ENCODE measurements at regions not wholly inside any gene's neighbourhood (a gene's known extent, or its start where the extent isn't known, plus 50 kb on each side); places are given as distances from the start of the nearest gene placed in this dataset.

GRCh38 chr5:25349746-25350145 lies 705.0 kb upstream of the CDH10 start:
- Mint-ChIP-seq H3K4me3 (no peak overlapping the region), H3K9me3 (peaks cover 10% of the 10 kb centered on the region), H3K36me3 (ENCODE audit: low read depth) (no peaks in the 10 kb centered on the region), H3K4me1 (ENCODE audit: low read depth) (no peaks in the 10 kb centered on the region), H3K27ac (no peak overlapping the region), H3K27me3 (no peaks in the 10 kb centered on the region)
- Histone ChIP-seq H3K27ac (ENCODE audit: low read depth in 1 of 2, low read length in 2 of 2) (no peak overlapping the region), H3K36me3 (ENCODE audit: insufficient read depth, low read length) (no peaks in the 10 kb centered on the region), H3K4me3 (ENCODE audit: low read length) (no peak overlapping the region), H3K4me1 (ENCODE audit: insufficient read depth, low read length) (no peaks in the 10 kb centered on the region), H3K27me3 (ENCODE audit: control insufficient read depth in 1 of 2, insufficient read depth in 2 of 2, low read length in 2 of 2) (no peaks in the 10 kb centered on the region), H3K9me3 (ENCODE audit: control insufficient read depth in 1 of 2, insufficient read depth in 1 of 2, low read length in 2 of 2) (peaks cover 0 to 13% of the 10 kb centered on the region in 2 experiments)
- ChIA-PET CTCF (no interaction called here), POLR2A (no interaction called here)
- no peak for ATAC-seq (ENCODE audit: poor library complexity)
- intact Hi-C loops (cut with DNase I, micrococcal nuclease): no loop called here
- TF ChIP-seq, protein P1, sequence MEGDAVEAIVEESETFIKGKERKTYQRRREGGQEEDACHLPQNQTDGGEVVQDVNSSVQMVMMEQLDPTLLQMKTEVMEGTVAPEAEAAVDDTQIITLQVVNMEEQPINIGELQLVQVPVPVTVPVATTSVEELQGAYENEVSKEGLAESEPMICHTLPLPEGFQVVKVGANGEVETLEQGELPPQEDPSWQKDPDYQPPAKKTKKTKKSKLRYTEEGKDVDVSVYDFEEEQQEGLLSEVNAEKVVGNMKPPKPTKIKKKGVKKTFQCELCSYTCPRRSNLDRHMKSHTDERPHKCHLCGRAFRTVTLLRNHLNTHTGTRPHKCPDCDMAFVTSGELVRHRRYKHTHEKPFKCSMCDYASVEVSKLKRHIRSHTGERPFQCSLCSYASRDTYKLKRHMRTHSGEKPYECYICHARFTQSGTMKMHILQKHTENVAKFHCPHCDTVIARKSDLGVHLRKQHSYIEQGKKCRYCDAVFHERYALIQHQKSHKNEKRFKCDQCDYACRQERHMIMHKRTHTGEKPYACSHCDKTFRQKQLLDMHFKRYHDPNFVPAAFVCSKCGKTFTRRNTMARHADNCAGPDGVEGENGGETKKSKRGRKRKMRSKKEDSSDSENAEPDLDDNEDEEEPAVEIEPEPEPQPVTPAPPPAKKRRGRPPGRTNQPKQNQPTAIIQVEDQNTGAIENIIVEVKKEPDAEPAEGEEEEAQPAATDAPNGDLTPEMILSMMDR (IDR thresholded peaks at IDR 0.05): no peak
- DNase-seq: no peak

GRCh38 chr5:25345240-25345771 lies 700.5 kb upstream of the CDH10 start:
- no peak for ATAC-seq (ENCODE audit: poor library complexity)
- Mint-ChIP-seq H3K36me3 (ENCODE audit: low read depth) (no peaks in the 10 kb centered on the region), H3K4me3 (no peak overlapping the region), H3K27ac (no peak overlapping the region), H3K4me1 (ENCODE audit: low read depth) (no peaks in the 10 kb centered on the region), H3K9me3 (peaks cover 12% of the 10 kb centered on the region), H3K27me3 (no peaks in the 10 kb centered on the region)
- TF ChIP-seq, protein P1 (IDR thresholded peaks at IDR 0.05): no peak
- Histone ChIP-seq H3K4me3 (ENCODE audit: low read length) (no peak overlapping the region), H3K27ac (ENCODE audit: low read depth in 1 of 2, low read length in 2 of 2) (no peak overlapping the region), H3K27me3 (ENCODE audit: control insufficient read depth in 1 of 2, insufficient read depth in 2 of 2, low read length in 2 of 2) (no peaks in the 10 kb centered on the region), H3K4me1 (ENCODE audit: insufficient read depth, low read length) (no peaks in the 10 kb centered on the region), H3K9me3 (ENCODE audit: control insufficient read depth in 1 of 2, insufficient read depth in 1 of 2, low read length in 2 of 2) (peaks cover 0 to 13% of the 10 kb centered on the region in 2 experiments), H3K36me3 (ENCODE audit: insufficient read depth, low read length) (no peaks in the 10 kb centered on the region)
- DNase-seq: no peak
- ChIA-PET CTCF (no interaction called here), POLR2A (no interaction called here)
- intact Hi-C loops (cut with DNase I, micrococcal nuclease): no loop called here

DNA sequence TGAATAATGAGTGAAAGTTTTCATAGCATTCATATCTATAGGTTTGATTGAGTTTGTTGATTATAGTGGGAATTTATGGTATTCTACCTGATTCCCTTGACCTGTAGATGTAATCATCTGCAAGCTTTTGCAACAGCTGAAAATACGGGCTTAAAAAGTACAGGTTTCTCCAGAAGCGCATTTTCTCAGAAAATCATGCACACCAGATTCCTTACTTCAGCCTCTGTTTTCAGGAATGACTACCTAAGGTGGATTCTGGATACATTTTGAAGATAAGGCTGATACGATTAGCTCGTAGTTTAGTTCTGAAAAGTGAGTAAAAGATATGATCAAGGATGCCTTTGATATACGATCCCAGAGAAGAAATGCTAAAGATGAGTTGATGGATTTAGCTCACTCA lies 694.8 kb upstream of the CDH10 start:
- no peaks in the 10 kb centered on the region for H3K4me1 ChIP-seq (ENCODE audit: insufficient read depth, low read length)
- CTCF ChIA-PET: no interaction called here
- H3K4me3 Mint-ChIP-seq: no peak overlapping the region
- H3K4me3 ChIP-seq (ENCODE audit: low read length): no peak overlapping the region
- no peaks in the 10 kb centered on the region for H3K4me1 Mint-ChIP-seq (ENCODE audit: low read depth)
- ATAC-seq (ENCODE audit: poor library complexity) (no peak), DNase-seq (no peak)
- TF ChIP-seq, protein P1 (IDR thresholded peaks at IDR 0.05): no peak
- peaks cover 0 to 7% of the 10 kb centered on the region in 2 experiments for H3K9me3 ChIP-seq (ENCODE audit: control insufficient read depth in 1 of 2, insufficient read depth in 1 of 2, low read length in 2 of 2)
- peaks cover 18% of the 10 kb centered on the region for H3K9me3 Mint-ChIP-seq
- no peaks in the 10 kb centered on the region for H3K27me3 ChIP-seq (ENCODE audit: control insufficient read depth in 1 of 2, insufficient read depth in 2 of 2, low read length in 2 of 2)
- POLR2A ChIA-PET: no interaction called here
- H3K36me3 Mint-ChIP-seq (ENCODE audit: low read depth): no peaks in the 10 kb centered on the region
- intact Hi-C loops (cut with DNase I, micrococcal nuclease): no loop called here
- no peak overlapping the region for H3K27ac Mint-ChIP-seq
- no peak overlapping the region for H3K27ac ChIP-seq (ENCODE audit: low read depth in 1 of 2, low read length in 2 of 2)
- no peaks in the 10 kb centered on the region for H3K27me3 Mint-ChIP-seq
- H3K36me3 ChIP-seq (ENCODE audit: insufficient read depth, low read length): no peaks in the 10 kb centered on the region

Measured in CD4-positive, alpha-beta T cell (primary cell).